ENCODE measurements at regions not wholly inside any gene's neighbourhood (a gene's known extent, or its start where the extent isn't known, plus 50 kb on each side); places are given as distances from the start of the nearest gene placed in this dataset.

- TF ChIP-seq CTCF (IDR thresholded peaks at IDR 0.05) = no peak
- no peaks in the 10 kb centered on the region; the same call in none of the 2 replicates for H3K27me3 Mint-ChIP-seq (ENCODE audit: insufficient read depth)
- no peaks in the 10 kb centered on the region for H3K36me3 Mint-ChIP-seq (ENCODE audit: low read depth)
- peaks cover 30% of the 10 kb centered on the region for H3K4me1 Mint-ChIP-seq (ENCODE audit: low read depth)
- no peak for DNase-seq
- H3K27ac Mint-ChIP-seq = no peak overlapping the region
- no peaks in the 10 kb centered on the region for H3K9me3 Mint-ChIP-seq
- no peak overlapping the region for H3K4me3 Mint-ChIP-seq
Measured at GRCh38 chr2:133654949-133655348, 86.7 kb upstream of the NCKAP5 start.

- no peaks in the 10 kb centered on the region; the same call in none of the 2 replicates for H3K27me3 Mint-ChIP-seq (ENCODE audit: insufficient read depth)
- no peaks in the 10 kb centered on the region for H3K36me3 Mint-ChIP-seq (ENCODE audit: low read depth)
- no peak for TF ChIP-seq CTCF (IDR thresholded peaks at IDR 0.05)
- DNase-seq = no peak
- H3K9me3 Mint-ChIP-seq = no peaks in the 10 kb centered on the region
- peaks cover 30% of the 10 kb centered on the region for H3K4me1 Mint-ChIP-seq (ENCODE audit: low read depth)
- no peak overlapping the region for H3K4me3 Mint-ChIP-seq
- H3K27ac Mint-ChIP-seq = no peak overlapping the region
Measured at GRCh38 chr2:133655610-133656009, 87.3 kb upstream of the NCKAP5 start.

- Mint-ChIP-seq H3K36me3 (ENCODE audit: low read depth) (no peaks in the 10 kb centered on the region), H3K27me3 (ENCODE audit: insufficient read depth) (peaks cover 2% of the 10 kb centered on the region; the same call in 1 of the 2 replicates), H3K27ac (no peak overlapping the region), H3K4me1 (ENCODE audit: low read depth) (peaks cover 22% of the 10 kb centered on the region), H3K4me3 (no peak overlapping the region), H3K9me3 (no peaks in the 10 kb centered on the region)
- no peak for TF ChIP-seq CTCF (IDR thresholded peaks at IDR 0.05)
- DNase-seq = no peak
Measured at GRCh38 chr2:133657591-133657990, 89.3 kb upstream of the NCKAP5 start.

- H3K4me1 Mint-ChIP-seq (ENCODE audit: low read depth) = peaks cover 15% of the 10 kb centered on the region
- 0 out of 2 replicates have a peak, but pooled peaks cover 2% of the 10 kb centered on the region for H3K27me3 Mint-ChIP-seq (ENCODE audit: insufficient read depth)
- DNase-seq = no peak
- no peaks in the 10 kb centered on the region for H3K9me3 Mint-ChIP-seq
- TF ChIP-seq CTCF (IDR thresholded peaks at IDR 0.05) = no peak
- H3K36me3 Mint-ChIP-seq (ENCODE audit: low read depth) = no peaks in the 10 kb centered on the region
- no peak overlapping the region for H3K27ac Mint-ChIP-seq
- no peak overlapping the region for H3K4me3 Mint-ChIP-seq
Measured at GRCh38 chr2:133658020-133658903, 90.0 kb upstream of the NCKAP5 start.

- no peak for TF ChIP-seq CTCF (IDR thresholded peaks at IDR 0.05)
- Mint-ChIP-seq H3K4me3 (no peak overlapping the region), H3K9me3 (no peaks in the 10 kb centered on the region), H3K36me3 (ENCODE audit: low read depth) (no peaks in the 10 kb centered on the region), H3K27ac (no peak overlapping the region), H3K4me1 (ENCODE audit: low read depth) (peaks cover 15% of the 10 kb centered on the region), H3K27me3 (ENCODE audit: insufficient read depth) (0 out of 2 replicates have a peak, but pooled peaks cover 2% of the 10 kb centered on the region)
- DNase-seq = no peak
Measured at GRCh38 chr2:133660510-133660909, 92.2 kb upstream of the NCKAP5 start.
